ENCODE measurements at regions not wholly inside any gene's neighbourhood (a gene's known extent, or its start where the extent isn't known, plus 50 kb on each side); places are given as distances from the start of the nearest gene placed in this dataset.
"Not testable (repeated sequence)": the region's sequence is repeated elsewhere in the genome, so short reads cannot be mapped to it uniquely, and the experiment has no call there.

DNA sequence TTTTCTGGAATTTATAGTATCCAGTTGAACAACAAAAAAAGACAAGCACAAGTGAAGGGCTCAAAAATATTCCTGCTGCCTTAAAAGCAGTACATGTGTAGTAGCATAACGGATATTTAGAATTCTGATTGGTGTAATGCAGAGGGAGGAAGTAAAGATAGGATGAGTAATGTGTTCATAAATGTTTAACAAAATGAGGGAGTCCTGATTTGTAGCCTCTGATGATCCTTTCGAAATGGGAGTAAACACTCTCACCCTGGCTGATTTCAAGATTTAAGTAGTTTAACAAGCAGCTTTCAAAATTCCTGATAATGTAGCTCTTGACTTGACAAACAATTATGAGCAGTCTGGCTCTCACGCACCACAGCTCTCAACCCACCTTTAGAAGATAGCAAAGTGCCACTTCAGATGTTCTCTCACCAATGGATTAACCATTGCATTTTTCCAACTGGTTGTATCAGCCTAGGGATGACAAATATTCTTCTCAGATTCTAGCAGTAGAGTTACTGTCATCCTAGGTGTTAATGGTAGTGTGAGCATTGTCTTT lies 86.5 kb upstream of the EMB start:
- TF ChIP-seq, protein P1, sequence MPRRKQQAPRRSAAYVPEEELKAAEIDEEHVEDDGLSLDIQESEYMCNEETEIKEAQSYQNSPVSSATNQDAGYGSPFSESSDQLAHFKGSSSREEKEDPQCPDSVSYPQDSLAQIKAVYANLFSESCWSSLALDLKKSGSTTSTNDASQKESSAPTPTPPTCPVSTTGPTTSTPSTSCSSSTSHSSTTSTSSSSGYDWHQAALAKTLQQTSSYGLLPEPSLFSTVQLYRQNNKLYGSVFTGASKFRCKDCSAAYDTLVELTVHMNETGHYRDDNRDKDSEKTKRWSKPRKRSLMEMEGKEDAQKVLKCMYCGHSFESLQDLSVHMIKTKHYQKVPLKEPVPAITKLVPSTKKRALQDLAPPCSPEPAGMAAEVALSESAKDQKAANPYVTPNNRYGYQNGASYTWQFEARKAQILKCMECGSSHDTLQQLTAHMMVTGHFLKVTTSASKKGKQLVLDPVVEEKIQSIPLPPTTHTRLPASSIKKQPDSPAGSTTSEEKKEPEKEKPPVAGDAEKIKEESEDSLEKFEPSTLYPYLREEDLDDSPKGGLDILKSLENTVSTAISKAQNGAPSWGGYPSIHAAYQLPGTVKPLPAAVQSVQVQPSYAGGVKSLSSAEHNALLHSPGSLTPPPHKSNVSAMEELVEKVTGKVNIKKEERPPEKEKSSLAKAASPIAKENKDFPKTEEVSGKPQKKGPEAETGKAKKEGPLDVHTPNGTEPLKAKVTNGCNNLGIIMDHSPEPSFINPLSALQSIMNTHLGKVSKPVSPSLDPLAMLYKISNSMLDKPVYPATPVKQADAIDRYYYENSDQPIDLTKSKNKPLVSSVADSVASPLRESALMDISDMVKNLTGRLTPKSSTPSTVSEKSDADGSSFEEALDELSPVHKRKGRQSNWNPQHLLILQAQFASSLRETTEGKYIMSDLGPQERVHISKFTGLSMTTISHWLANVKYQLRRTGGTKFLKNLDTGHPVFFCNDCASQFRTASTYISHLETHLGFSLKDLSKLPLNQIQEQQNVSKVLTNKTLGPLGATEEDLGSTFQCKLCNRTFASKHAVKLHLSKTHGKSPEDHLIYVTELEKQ (tag by site-specific recombination; IDR thresholded peaks at IDR 0.05; ENCODE audit: borderline replicate concordance), result not testable (repeated sequence)
- not testable (repeated sequence) for TF ChIP-seq ZNF221 (tag by site-specific recombination; IDR thresholded peaks at IDR 0.05; ENCODE audit: borderline replicate concordance); YY1 (tag by site-specific recombination; IDR thresholded peaks at IDR 0.05); ZNF23 (tag by site-specific recombination; IDR thresholded peaks at IDR 0.05; ENCODE audit: borderline replicate concordance); ZBTB21 (tag by site-specific recombination; IDR thresholded peaks at IDR 0.05); ZNF76 (tag by site-specific recombination; IDR thresholded peaks at IDR 0.05; ENCODE audit: borderline replicate concordance, low read depth); ZNF48 (tag by site-specific recombination; IDR thresholded peaks at IDR 0.05); ZNF473 (tag by site-specific recombination; IDR thresholded peaks at IDR 0.05); KLF8 (tag by site-specific recombination; IDR thresholded peaks at IDR 0.05)
- TF ChIP-seq, protein P2, sequence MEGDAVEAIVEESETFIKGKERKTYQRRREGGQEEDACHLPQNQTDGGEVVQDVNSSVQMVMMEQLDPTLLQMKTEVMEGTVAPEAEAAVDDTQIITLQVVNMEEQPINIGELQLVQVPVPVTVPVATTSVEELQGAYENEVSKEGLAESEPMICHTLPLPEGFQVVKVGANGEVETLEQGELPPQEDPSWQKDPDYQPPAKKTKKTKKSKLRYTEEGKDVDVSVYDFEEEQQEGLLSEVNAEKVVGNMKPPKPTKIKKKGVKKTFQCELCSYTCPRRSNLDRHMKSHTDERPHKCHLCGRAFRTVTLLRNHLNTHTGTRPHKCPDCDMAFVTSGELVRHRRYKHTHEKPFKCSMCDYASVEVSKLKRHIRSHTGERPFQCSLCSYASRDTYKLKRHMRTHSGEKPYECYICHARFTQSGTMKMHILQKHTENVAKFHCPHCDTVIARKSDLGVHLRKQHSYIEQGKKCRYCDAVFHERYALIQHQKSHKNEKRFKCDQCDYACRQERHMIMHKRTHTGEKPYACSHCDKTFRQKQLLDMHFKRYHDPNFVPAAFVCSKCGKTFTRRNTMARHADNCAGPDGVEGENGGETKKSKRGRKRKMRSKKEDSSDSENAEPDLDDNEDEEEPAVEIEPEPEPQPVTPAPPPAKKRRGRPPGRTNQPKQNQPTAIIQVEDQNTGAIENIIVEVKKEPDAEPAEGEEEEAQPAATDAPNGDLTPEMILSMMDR (tag by site-specific recombination; IDR thresholded peaks at IDR 0.05), result not testable (repeated sequence)
- TF ChIP-seq, protein P3, sequence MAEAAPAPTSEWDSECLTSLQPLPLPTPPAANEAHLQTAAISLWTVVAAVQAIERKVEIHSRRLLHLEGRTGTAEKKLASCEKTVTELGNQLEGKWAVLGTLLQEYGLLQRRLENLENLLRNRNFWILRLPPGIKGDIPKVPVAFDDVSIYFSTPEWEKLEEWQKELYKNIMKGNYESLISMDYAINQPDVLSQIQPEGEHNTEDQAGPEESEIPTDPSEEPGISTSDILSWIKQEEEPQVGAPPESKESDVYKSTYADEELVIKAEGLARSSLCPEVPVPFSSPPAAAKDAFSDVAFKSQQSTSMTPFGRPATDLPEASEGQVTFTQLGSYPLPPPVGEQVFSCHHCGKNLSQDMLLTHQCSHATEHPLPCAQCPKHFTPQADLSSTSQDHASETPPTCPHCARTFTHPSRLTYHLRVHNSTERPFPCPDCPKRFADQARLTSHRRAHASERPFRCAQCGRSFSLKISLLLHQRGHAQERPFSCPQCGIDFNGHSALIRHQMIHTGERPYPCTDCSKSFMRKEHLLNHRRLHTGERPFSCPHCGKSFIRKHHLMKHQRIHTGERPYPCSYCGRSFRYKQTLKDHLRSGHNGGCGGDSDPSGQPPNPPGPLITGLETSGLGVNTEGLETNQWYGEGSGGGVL (tag by site-specific recombination; IDR thresholded peaks at IDR 0.05), result not testable (repeated sequence)
- TF ChIP-seq, protein P4, sequence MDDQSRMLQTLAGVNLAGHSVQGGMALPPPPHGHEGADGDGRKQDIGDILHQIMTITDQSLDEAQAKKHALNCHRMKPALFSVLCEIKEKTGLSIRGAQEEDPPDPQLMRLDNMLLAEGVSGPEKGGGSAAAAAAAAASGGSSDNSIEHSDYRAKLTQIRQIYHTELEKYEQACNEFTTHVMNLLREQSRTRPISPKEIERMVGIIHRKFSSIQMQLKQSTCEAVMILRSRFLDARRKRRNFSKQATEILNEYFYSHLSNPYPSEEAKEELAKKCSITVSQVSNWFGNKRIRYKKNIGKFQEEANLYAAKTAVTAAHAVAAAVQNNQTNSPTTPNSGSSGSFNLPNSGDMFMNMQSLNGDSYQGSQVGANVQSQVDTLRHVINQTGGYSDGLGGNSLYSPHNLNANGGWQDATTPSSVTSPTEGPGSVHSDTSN (CRISPR knock-in tag; IDR thresholded peaks at IDR 0.05), result not testable (repeated sequence)
- TF ChIP-seq, protein P5, sequence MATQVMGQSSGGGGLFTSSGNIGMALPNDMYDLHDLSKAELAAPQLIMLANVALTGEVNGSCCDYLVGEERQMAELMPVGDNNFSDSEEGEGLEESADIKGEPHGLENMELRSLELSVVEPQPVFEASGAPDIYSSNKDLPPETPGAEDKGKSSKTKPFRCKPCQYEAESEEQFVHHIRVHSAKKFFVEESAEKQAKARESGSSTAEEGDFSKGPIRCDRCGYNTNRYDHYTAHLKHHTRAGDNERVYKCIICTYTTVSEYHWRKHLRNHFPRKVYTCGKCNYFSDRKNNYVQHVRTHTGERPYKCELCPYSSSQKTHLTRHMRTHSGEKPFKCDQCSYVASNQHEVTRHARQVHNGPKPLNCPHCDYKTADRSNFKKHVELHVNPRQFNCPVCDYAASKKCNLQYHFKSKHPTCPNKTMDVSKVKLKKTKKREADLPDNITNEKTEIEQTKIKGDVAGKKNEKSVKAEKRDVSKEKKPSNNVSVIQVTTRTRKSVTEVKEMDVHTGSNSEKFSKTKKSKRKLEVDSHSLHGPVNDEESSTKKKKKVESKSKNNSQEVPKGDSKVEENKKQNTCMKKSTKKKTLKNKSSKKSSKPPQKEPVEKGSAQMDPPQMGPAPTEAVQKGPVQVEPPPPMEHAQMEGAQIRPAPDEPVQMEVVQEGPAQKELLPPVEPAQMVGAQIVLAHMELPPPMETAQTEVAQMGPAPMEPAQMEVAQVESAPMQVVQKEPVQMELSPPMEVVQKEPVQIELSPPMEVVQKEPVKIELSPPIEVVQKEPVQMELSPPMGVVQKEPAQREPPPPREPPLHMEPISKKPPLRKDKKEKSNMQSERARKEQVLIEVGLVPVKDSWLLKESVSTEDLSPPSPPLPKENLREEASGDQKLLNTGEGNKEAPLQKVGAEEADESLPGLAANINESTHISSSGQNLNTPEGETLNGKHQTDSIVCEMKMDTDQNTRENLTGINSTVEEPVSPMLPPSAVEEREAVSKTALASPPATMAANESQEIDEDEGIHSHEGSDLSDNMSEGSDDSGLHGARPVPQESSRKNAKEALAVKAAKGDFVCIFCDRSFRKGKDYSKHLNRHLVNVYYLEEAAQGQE (tag by site-specific recombination; IDR thresholded peaks at IDR 0.05), result not testable (repeated sequence)
